ENCODE measurements at regions not wholly inside any gene's neighbourhood (a gene's known extent, or its start where the extent isn't known, plus 50 kb on each side); places are given as distances from the start of the nearest gene placed in this dataset.

GRCh38 chr6:112906726-112907125 lies 559.6 kb downstream of the RFPL4B start:
- DNase-seq = peak; percentile 7
- WGBS (ENCODE audit: low lambda C conversion rate) = 13% methylated on average over 1 of the region's 1 CpG
- H3K4me3 ChIP-seq (ENCODE audit: low read depth in 2 of 2, low read length in 1 of 2) = no peak overlapping the region
- H3K4me1 ChIP-seq (ENCODE audit: control insufficient read depth in 1 of 2, insufficient read depth in 2 of 2, low read depth in 1 of 2, low read length in 1 of 2) = peaks cover 0 to 3% of the 10 kb centered on the region in 2 experiments; a peak in 2 of 4 replicates
- no peaks in the 10 kb centered on the region for H3K36me3 ChIP-seq (replicated peaks in 1 of 2; ENCODE audit: control insufficient read depth in 1 of 2, insufficient read depth in 2 of 2, low read length in 1 of 2)
- no peak overlapping the region for H2AFZ ChIP-seq (ENCODE audit: low read depth)
- H4K20me1 ChIP-seq (ENCODE audit: insufficient read depth) = no peaks in the 10 kb centered on the region
- POLR2A ChIA-PET = no interaction called here
- H3K9ac ChIP-seq = no peak overlapping the region
- CTCF ChIA-PET = no interaction called here
- H3K27me3 ChIP-seq (ENCODE audit: insufficient read depth) = no peaks in the 10 kb centered on the region
- H3F3A ChIP-seq (replicated peaks; ENCODE audit: insufficient read depth) = peaks cover 18% of the 10 kb centered on the region
- H3K9me3 ChIP-seq = 0 out of 2 replicates have a peak, but pooled peaks cover 8% of the 10 kb centered on the region
- no peak overlapping the region; the same call in 1 of the 2 replicates for H3K4me2 ChIP-seq
- no peaks in the 10 kb centered on the region for H3K9me2 ChIP-seq
- peak overlapping the region; percentile 82 to 85 for H3K27ac ChIP-seq (ENCODE audit: low read depth in 2 of 2, low read length in 1 of 2)
- H3K79me2 ChIP-seq (ENCODE audit: insufficient read depth) = no peaks in the 10 kb centered on the region
- no peak for TF ChIP-seq IRF3 (IDR thresholded peaks at IDR 0.05; ENCODE audit: low read depth, low read length)
- TF ChIP-seq RCOR1 (IDR thresholded peaks at IDR 0.05; ENCODE audit: low read length) = no peak
- peak; percentile 97 for TF ChIP-seq TCF12 (IDR thresholded peaks at IDR 0.05)
- no peak for TF ChIP-seq GABPA (IDR thresholded peaks at IDR 0.05; ENCODE audit: low read depth)
- peak; percentile 64; the same call in 1 of the 2 replicates for TF ChIP-seq FOXM1 (IDR thresholded peaks at IDR 0.05; ENCODE audit: low read depth)
- no peak for TF ChIP-seq SIN3A (IDR thresholded peaks at IDR 0.05; ENCODE audit: borderline replicate concordance, low read depth, low read length)
- TF ChIP-seq CTCF (IDR thresholded peaks at IDR 0.05) = no peak
- peak; percentile 49; the same call in 1 of the 2 replicates for TF ChIP-seq JUND (IDR thresholded peaks at IDR 0.05)
- peak in 1 of 2 experiments; percentile 79; a peak in 2 of 4 replicates for TF ChIP-seq EP300 (IDR thresholded peaks at IDR 0.05; ENCODE audit: borderline replicate concordance in 1 of 2, low read depth in 1 of 2, low read length in 1 of 2)
- no peak for TF ChIP-seq USF2 (IDR thresholded peaks at IDR 0.05; ENCODE audit: borderline replicate concordance, low read depth, low read length)
- no peak for TF ChIP-seq MXI1 (IDR thresholded peaks at IDR 0.05; ENCODE audit: low read depth, low read length)
- peak; percentile 80 for TF ChIP-seq NFIC (IDR thresholded peaks at IDR 0.05; ENCODE audit: borderline replicate concordance)
- TF ChIP-seq MEF2A (IDR thresholded peaks at IDR 0.05; ENCODE audit: borderline replicate concordance, low read depth) = no peak
- no peak for TF ChIP-seq YY1 (IDR thresholded peaks at IDR 0.05; ENCODE audit: low read depth)
- 0 out of 2 replicates have a peak, but pooled peaks have one; percentile 7 for TF ChIP-seq FOSL2 (IDR thresholded peaks at IDR 0.05; ENCODE audit: borderline replicate concordance, low read depth)
- TF ChIP-seq RAD21 (IDR thresholded peaks at IDR 0.05; ENCODE audit: low read length) = no peak
- no peak for TF ChIP-seq NRF1 (IDR thresholded peaks at IDR 0.05; ENCODE audit: low read depth, low read length)
- TF ChIP-seq EZH2phosphoT487 (IDR thresholded peaks at IDR 0.05; ENCODE audit: borderline replicate concordance, low read depth) = no peak
- TF ChIP-seq ZBTB33 (IDR thresholded peaks at IDR 0.05; ENCODE audit: borderline replicate concordance, low read depth) = no peak
- TF ChIP-seq FOXJ3 (CRISPR knock-in tag; IDR thresholded peaks at IDR 0.05) = no peak
- TF ChIP-seq MAX (IDR thresholded peaks at IDR 0.05; ENCODE audit: low read depth) = no peak
- TF ChIP-seq GATA2 (CRISPR knock-in tag; IDR thresholded peaks at IDR 0.05) = peak; percentile 15; the same call in 1 of the 2 replicates
- TF ChIP-seq RXRA (IDR thresholded peaks at IDR 0.05; ENCODE audit: borderline replicate concordance, low read depth) = peak; percentile 28; the same call in 1 of the 2 replicates
- peak; percentile 77 for TF ChIP-seq POLR2AphosphoS5 (IDR thresholded peaks at IDR 0.05; ENCODE audit: low read depth, low read length)
- TF ChIP-seq REST (IDR thresholded peaks at IDR 0.05; ENCODE audit: low read depth, low read length) = peak; percentile 39; the same call in 1 of the 2 replicates

All from SK-N-SH (cell line).